H9 (cell line): ENCODE measurements at regions not wholly inside any gene's neighbourhood (a gene's known extent, or its start where the extent isn't known, plus 50 kb on each side); places are given as distances from the start of the nearest gene placed in this dataset.

Experiments used
- DNase-seq: peaks from one replicate; pipeline ENCODE4 v3.0.0-alpha.2; 2017
- H2AFZ ChIP-seq: one replicate; pipeline ENCODE4 v1.6.1; 2013; ENCODE audit warnings: mild to moderate bottlenecking, low read length, control low read depth, moderate library complexity
- H2AK5ac ChIP-seq: 2 replicates; pipeline ENCODE4 v1.6.1; 2013; ENCODE audit warnings: low read length, control low read depth, mixed read lengths; ENCODE audit not compliant: insufficient read length
- H2BK120ac ChIP-seq: one replicate; pipeline ENCODE4 v1.6.1; 2013; ENCODE audit warnings: low read depth, mild to moderate bottlenecking, low read length, control low read depth, inconsistent platforms; ENCODE audit not compliant: poor library complexity, severe bottlenecking
- H2BK12ac ChIP-seq: 2 replicates; pipeline ENCODE4 v1.6.1; 2013; ENCODE audit warnings: low read length, control low read depth, mixed read lengths, low read depth; ENCODE audit not compliant: insufficient read length
- H2BK15ac ChIP-seq: 2 replicates; pipeline ENCODE4 v1.6.1; 2013; ENCODE audit warnings: low read depth, low read length, control low read depth
- H2BK20ac ChIP-seq: one replicate; pipeline ENCODE4 v1.6.1; 2013; ENCODE audit warnings: low read depth, mild to moderate bottlenecking, low read length, control low read depth, inconsistent platforms; ENCODE audit not compliant: poor library complexity, severe bottlenecking
- H2BK5ac ChIP-seq: 2 replicates; pipeline ENCODE4 v1.6.1; 2013; ENCODE audit warnings: low read length, control low read depth, mixed read lengths; ENCODE audit not compliant: insufficient read length
- H3K14ac ChIP-seq: 2 replicates; pipeline ENCODE4 v1.6.1; 2013; ENCODE audit warnings: low read length, control low read depth; ENCODE audit not compliant: insufficient read depth
- H3K18ac ChIP-seq: 2 replicates; pipeline ENCODE4 v1.6.1; 2013; ENCODE audit warnings: low read depth, mild to moderate bottlenecking, mixed read lengths, low read length, control low read depth; ENCODE audit not compliant: insufficient read length
- H3K23ac ChIP-seq: 2 replicates; pipeline ENCODE4 v1.6.1; 2013; ENCODE audit warnings: low read length, control low read depth, mixed read lengths, low read depth; ENCODE audit not compliant: insufficient read length
- H3K23me2 ChIP-seq: 2 replicates; pipeline ENCODE4 v1.6.1; 2013; ENCODE audit warnings: low read depth, mild to moderate bottlenecking, mixed read lengths, low read length, control low read depth; ENCODE audit not compliant: insufficient read length, poor library complexity, severe bottlenecking
- H3K27ac ChIP-seq: 2 replicates; pipeline ENCODE4 v1.5.1; 2013; ENCODE audit warnings: low read length, control low read depth, mixed read lengths, low read depth; ENCODE audit not compliant: insufficient read length
- H3K27me3 ChIP-seq: 2 replicates; pipeline ENCODE4 v1.6.1; 2013; ENCODE audit warnings: low read length, control low read depth, inconsistent platforms; ENCODE audit not compliant: insufficient read depth
- H3K4ac ChIP-seq: 2 replicates; pipeline ENCODE4 v1.6.1; 2013; ENCODE audit warnings: low read depth, mild to moderate bottlenecking, control low read depth, inconsistent platforms, low read length, moderate library complexity
- H3K4me1 ChIP-seq: 2 replicates; pipeline ENCODE4 v1.6.1; 2013; ENCODE audit warnings: low read length, control low read depth, inconsistent platforms; ENCODE audit not compliant: insufficient read depth
- H3K4me2 ChIP-seq: 2 replicates; pipeline ENCODE4 v1.6.1; 2013; ENCODE audit warnings: low read length, control low read depth, mixed read lengths; ENCODE audit not compliant: insufficient read length, insufficient read depth
- H3K56ac ChIP-seq: 2 replicates; pipeline ENCODE4 v1.6.1; 2013; ENCODE audit warnings: low read depth, mild to moderate bottlenecking, mixed read lengths, low read length, control low read depth; ENCODE audit not compliant: insufficient read length
- H3K79me1 ChIP-seq: 2 replicates; pipeline ENCODE4 v1.6.1; 2013; ENCODE audit warnings: low read depth, mild to moderate bottlenecking, moderate library complexity, low read length, control low read depth, inconsistent platforms; ENCODE audit not compliant: insufficient read depth, poor library complexity, severe bottlenecking
- H3K79me2 ChIP-seq: 2 replicates; pipeline ENCODE4 v1.6.1; 2013; ENCODE audit warnings: low read length, control low read depth, inconsistent platforms; ENCODE audit not compliant: insufficient read depth
- H3K9ac ChIP-seq: 2 replicates; pipeline ENCODE4 v1.6.1; 2013; ENCODE audit warnings: low read length, control low read depth, mixed read lengths; ENCODE audit not compliant: insufficient read length; ENCODE audit errors: extremely low read depth
- H3K9me3 ChIP-seq: one replicate; pipeline ENCODE4 v1.6.1; 2013; ENCODE audit warnings: low read depth, low read length, inconsistent platforms; ENCODE audit not compliant: control insufficient read depth
- H3T11ph ChIP-seq: one replicate; pipeline ENCODE4 v1.6.1; 2013; ENCODE audit warnings: mild to moderate bottlenecking, low read length, control low read depth, inconsistent platforms
- H4K20me1 ChIP-seq: one replicate; pipeline ENCODE4 v1.6.1; 2013; ENCODE audit not compliant: control insufficient read depth, insufficient read length, insufficient read depth
- H4K5ac ChIP-seq: 2 replicates; pipeline ENCODE4 v1.6.1; 2013; ENCODE audit warnings: low read depth, mild to moderate bottlenecking, mixed read lengths, low read length, control low read depth; ENCODE audit not compliant: insufficient read length
- H4K8ac ChIP-seq: replicated peaks from 2 replicates; pipeline ENCODE4 v1.6.1; 2013; ENCODE audit warnings: low read length, control low read depth, mixed read lengths, low read depth; ENCODE audit not compliant: insufficient read length
- H4K91ac ChIP-seq: 2 replicates; pipeline ENCODE4 v1.6.1; 2013; ENCODE audit warnings: low read depth, mild to moderate bottlenecking, moderate library complexity, mixed read lengths, low read length, control low read depth; ENCODE audit not compliant: insufficient read length
- H3K27ac Mint-ChIP-seq, 3 experiments: 2 replicates in 2 of 3; 3 replicates in 1 of 3; pipeline ENCODE4 v1.8.0; 2020 to 2021; ENCODE audit warnings: mixed read lengths in 3 of 3, mild to moderate bottlenecking in 1 of 3, moderate library complexity in 1 of 3
- H3K27me3 Mint-ChIP-seq: 2 replicates; pipeline ENCODE4 v1.8.0; 2021; ENCODE audit warnings: low read depth, mild to moderate bottlenecking, moderate library complexity, mixed read lengths
- H3K36me3 Mint-ChIP-seq, 3 experiments: 2 replicates in 2 of 3; 3 replicates in 1 of 3; pipeline ENCODE4 v1.8.0; 2020 to 2021; ENCODE audit warnings: low read depth in 3 of 3, mixed read lengths in 3 of 3; ENCODE audit not compliant: insufficient read depth in 1 of 3
- H3K4me1 Mint-ChIP-seq, 2 experiments: 2 replicates each; pipeline ENCODE4 v1.8.0; 2020; ENCODE audit warnings: mixed read lengths in 2 of 2
- H3K4me3 Mint-ChIP-seq, 2 experiments: 2 replicates in 1 of 2; 3 replicates in 1 of 2; pipeline ENCODE4 v1.8.0; 2020 to 2021; ENCODE audit warnings: mild to moderate bottlenecking in 2 of 2, mixed read lengths in 2 of 2, moderate library complexity in 1 of 2
- H3K9me3 Mint-ChIP-seq, 2 experiments: 2 replicates in 1 of 2; 3 replicates in 1 of 2; pipeline ENCODE4 v1.8.0; 2020; ENCODE audit warnings: mild to moderate bottlenecking in 2 of 2, mixed read lengths in 2 of 2, moderate library complexity in 1 of 2
- CTCF ChIP-seq: fragments of 200-600 bp; sonication (generic); conservative IDR thresholded peaks from 3 replicates; pipeline ENCODE4 v1.8.0; 2021; ENCODE audit warnings: antibody characterized with exemption, mild to moderate bottlenecking
- WGBS: extraction: QIAGEN DNeasy Blood & Tissue Kit; methylation state at CpG from one replicate; pipeline ENCODE4 v1.1.7; 2013; ENCODE audit warnings: missing lambda C conversion rate, low lambda C conversion rate, mixed read lengths; ENCODE audit not compliant: insufficient read length; ENCODE audit errors: extremely low coverage; 5-methylcytosine and 5-hydroxymethylcytosine counted together

- Histone ChIP-seq H3K56ac (no peak overlapping the region), H3K4me2 (no peak overlapping the region), H3K79me2 (no peaks in the 10 kb centered on the region), H2BK20ac (no peak overlapping the region), H3K14ac (no peak overlapping the region), H3K4ac (no peak overlapping the region), H4K91ac (no peak overlapping the region), H4K5ac (no peak overlapping the region), H3K23me2 (no peaks in the 10 kb centered on the region), H3K79me1 (no peaks in the 10 kb centered on the region), H2BK120ac (no peak overlapping the region), H2BK5ac (no peak overlapping the region), H2BK15ac (no peak overlapping the region), H4K20me1 (no peaks in the 10 kb centered on the region), H3K9me3 (no peaks in the 10 kb centered on the region), H3K9ac (no peak overlapping the region), H3T11ph (no peak overlapping the region), H3K23ac (no peak overlapping the region), H3K27ac (no peak overlapping the region), H4K8ac (no peak overlapping the region), H3K27me3 (no peaks in the 10 kb centered on the region), H2BK12ac (no peak overlapping the region), H2AK5ac (no peak overlapping the region), H3K4me1 (no peaks in the 10 kb centered on the region), H3K18ac (no peak overlapping the region), H2AFZ (no peak overlapping the region)
- no peaks in the 10 kb centered on the region for H3K27me3 Mint-ChIP-seq
- no peak for DNase-seq
- no peaks in the 10 kb centered on the region for H3K4me1 Mint-ChIP-seq
- TF ChIP-seq CTCF = peak; percentile 56
- no peaks in the 10 kb centered on the region for H3K9me3 Mint-ChIP-seq
- no peak overlapping the region for H3K27ac Mint-ChIP-seq
- WGBS = no CpG with 5 or more reads among the region's 3 CpGs
- H3K36me3 Mint-ChIP-seq = no peaks in the 10 kb centered on the region
- H3K4me3 Mint-ChIP-seq = no peak overlapping the region
Measured at GRCh38 chr18:43596105-43596712, 318.9 kb upstream of the SYT4 start.
